ENCODE measurements at regions not wholly inside any gene's neighbourhood (a gene's known extent, or its start where the extent isn't known, plus 50 kb on each side); places are given as distances from the start of the nearest gene placed in this dataset.
"Not testable (repeated sequence)": the region's sequence is repeated elsewhere in the genome, so short reads cannot be mapped to it uniquely, and the experiment has no call there.

DNA sequence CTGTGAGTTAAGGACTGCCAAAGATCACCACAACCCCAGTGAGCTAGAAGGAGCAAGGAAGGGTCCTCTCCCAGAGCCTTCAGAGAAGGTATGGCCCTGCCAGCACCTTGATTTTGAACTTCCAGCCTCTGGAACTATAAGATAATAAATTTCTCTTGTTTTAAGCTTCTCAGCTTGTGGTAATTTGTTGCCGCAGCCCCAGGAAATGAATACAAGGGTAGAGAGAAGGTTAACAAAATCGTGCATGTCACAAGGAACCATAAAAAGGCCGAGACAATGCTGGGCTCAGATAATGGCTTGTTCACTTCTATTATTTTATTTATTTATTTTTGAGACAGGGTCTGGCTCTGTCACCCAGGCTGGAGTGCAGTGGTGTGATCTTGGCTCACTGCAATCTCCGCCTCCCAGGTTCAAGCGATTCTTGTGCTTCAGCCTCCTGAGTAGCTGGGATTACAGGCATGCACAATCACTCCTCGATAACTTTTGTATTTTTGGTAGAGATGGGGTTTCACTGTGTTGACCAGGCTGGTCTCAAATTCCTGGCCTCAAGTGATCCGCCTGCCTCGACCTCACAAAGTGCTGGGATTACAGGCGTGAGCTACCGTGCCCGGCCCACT is 71.5 kb downstream of the WSB1 start:
- DNase-seq, result not testable (repeated sequence)

DNA sequence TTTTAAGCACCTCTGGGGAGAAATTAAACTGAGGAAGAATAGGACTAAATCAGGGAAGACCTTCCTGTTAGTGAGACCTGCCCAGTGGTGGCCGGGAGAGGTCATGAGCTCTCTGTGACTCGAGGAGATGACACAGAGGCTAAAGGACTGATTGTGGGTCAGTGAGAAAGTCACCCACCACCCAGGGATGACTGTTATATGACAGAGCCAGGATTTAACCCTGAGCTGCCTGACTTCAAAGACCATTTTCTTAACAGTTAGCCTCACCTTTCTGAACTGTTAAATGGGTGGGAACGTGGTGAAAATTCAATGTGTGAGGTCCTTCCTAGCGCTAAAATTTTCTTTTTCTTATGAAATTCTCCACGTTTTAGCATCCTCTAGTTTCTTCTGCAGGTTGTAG is 72.5 kb downstream of the WSB1 start:
- DNase-seq, result no peak

DNA sequence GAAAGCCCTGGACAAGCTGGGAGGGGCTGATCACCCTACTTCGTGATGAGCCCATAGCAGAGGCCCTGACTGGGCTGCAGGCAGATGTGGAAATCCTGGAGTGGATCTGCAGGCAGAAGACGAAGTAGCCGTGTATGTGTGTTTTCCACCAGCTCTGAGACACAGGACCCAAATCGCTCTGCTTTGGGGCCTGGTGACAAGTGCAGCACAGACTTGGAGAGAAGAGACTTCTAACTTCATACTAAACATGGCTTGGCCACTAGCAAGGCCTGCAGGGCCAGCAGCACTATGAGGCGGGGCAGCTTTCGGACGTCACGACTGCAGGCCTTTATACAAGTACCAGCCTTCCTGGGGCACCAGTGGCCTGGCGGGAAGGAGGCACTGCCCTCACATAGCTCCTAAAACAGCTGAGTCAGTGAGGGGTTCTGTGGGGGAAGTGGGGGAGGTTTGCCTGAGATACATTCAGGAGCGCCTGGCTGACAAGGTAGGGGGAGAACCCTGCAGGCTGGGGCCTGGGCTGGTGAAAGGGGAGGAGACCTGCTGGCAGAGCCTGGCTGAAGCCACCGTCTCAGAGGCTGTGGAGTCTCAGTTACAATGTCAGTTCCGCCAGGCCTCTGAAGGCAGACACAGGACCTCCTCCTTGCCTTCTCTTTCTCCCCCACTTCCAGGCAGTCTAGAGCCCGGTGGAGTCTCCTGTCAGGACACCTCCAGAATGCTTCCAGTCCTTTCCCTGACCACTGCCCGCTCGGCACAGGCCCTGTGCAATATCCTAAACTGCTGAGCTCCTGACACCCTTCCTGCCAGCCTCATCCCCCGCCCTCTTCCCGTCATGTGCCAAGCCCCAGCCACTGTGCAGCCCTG is 73.4 kb downstream of the WSB1 start:
- no peak for DNase-seq

DNA sequence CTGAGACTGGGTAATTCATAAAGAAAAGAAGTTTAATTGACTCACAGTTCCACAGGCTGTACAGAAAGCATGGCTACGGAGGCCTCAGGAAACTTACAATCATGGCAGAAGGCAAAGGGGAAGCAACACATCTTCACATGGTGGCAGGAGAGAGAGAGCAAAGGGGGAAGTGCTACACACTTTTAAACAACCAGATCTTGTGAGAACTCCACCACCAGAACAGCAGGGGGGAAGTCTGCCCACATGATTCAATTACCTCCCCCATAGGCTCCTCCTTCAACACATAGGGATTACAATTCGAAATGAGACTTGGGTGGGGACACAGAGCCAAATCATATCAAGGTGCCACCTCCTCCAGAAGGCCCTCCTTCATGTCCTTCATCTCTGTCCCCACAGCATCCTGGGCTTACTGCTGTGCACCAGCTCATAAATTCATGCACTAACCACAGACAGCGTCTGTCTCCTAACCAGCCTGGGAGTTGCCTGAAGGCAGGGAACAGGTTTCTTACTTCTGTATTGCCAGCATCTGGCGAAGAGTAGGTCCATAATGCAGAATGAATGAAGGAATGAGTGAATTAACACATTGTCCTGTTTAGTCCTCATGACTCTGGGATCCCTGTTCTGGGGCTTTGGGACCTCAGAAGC is 74.4 kb downstream of the WSB1 start:
- no peak for DNase-seq

DNA sequence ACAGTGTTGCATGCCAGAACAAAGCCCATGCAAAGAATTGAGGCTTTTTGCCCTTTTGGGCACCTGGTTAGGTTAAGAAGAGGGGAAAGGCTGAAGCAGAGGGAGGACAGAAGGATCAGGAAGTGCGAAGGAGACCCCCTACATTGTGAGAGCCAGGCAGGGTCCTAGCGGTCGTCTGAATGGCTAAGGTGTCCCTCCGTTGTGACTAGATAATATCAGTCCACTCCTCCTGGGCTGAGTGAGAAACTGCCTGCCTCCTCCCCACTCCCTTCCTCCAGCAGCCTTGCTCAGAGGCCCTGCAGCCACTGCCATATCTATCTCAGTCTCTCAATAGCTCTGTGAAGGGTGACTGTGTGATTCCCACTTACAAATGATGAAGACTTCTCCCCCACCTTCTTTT is 75.1 kb downstream of the WSB1 start:
- DNase-seq, result no peak

DNA sequence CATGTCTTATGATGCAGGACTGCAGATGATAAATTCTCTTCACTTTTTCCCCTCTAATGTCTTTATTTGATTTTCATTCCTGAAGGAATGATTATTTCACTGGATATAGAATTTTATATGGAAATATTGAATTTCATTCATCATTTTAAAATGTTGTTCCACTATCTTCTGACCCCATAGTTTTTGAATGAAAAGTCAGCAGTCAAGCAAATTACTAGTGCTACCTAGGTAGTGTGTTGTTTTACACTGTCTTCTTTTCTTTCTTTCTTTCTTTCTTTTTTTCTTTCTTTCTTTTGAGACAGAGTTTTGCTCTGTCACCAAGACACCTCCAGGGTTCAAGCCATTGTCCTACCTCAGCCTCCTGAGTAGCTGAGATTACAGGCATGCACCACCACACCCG is 76.9 kb downstream of the WSB1 start:
- DNase-seq, result no peak

DNA sequence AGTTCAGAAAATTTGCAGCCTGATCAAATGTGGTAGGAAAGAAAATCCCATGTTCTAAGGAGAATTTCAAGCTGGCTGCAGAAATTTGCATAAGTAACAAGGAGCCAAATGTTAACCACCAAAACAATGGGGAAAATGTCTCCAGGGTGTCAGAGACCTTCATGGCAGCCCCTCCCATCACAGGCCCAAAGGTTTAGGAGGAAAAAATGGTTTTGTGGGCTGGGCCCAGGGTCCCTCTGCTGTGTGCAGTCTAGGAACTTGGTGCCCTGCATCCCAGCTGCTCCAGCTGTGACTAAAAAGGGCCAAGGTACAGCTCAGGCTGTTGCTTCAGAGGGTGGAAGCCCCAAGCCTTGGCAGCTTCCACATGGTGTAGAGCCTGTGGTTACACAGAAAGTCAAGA is 79.8 kb downstream of the WSB1 start:
- not testable (repeated sequence) for DNase-seq

DNA sequence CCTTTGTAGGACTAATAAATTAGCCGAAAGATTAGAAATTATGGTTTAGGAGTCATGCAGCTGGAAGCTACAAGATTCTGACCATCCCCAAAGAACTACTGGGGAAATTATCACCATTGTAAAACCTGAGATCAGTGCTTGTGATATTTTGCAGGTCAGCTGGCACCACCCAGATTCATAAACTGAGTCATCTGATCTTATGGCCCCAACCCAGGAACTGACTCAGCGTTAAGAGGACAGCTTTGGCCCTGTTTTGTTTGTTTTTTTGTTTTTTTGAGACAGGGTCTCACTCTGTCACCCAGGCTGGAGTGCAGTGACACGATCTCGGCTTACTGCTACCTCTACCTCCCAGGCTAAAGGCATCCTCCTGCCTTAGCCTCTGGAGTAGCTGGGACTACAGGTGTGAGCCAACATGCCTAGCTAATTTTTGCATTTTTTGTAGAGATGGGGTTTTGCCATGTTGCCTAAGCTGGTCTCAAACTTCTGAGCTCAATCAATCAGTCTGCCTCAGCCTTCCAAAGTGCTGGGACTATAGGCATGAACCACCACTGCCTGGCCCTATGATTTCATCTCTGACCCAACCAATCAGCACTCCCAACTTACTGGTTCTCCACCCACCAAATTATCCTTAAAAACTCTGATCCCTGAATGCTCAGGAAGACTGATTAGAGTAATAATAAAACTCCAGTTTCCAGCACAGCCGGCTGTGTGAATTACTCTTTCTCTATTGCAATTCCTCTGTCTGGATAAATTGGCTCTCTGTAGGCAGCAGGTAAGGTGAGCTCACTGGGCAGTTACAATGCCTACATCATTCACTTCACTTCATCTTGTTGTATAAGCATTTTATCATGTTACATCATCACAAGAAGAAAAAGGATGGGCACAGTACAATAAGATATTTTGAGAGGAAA is 79.4 kb upstream of the KSR1 start:
- DNase-seq, result no peak

DNA sequence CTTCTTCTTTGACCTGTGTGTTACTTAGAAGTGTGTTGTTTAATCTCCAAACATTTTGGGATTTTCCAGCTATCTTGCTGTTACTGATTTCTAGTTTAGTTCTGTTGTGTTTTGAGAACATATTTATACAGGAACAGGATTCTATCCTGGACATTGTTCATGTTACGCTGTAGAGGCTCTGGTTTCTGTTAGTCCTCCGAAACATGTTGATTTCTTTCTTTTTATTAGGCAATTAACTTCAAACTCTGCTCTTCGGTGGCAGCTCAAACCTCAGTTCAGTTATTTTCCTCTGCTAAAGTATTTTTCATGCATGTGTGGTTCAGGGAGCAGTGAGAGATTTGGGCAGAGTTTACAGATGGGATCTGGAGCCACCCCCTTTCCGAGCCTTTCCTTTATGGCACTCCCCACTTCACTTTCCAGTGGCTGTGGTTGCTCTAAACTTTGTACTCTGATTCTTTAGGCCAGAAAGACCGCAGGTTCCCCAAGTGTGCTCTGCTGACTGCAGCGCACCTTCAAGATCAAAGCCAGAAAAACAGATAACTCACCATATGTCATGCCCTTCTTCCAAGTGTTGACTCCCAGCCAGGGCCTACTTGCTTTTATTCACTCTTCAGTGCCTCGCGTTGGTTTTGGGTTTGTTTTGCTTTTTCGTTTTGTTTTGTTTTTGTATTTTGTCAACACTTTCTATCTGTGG is 77.6 kb upstream of the KSR1 start:
- no peak for DNase-seq

DNA sequence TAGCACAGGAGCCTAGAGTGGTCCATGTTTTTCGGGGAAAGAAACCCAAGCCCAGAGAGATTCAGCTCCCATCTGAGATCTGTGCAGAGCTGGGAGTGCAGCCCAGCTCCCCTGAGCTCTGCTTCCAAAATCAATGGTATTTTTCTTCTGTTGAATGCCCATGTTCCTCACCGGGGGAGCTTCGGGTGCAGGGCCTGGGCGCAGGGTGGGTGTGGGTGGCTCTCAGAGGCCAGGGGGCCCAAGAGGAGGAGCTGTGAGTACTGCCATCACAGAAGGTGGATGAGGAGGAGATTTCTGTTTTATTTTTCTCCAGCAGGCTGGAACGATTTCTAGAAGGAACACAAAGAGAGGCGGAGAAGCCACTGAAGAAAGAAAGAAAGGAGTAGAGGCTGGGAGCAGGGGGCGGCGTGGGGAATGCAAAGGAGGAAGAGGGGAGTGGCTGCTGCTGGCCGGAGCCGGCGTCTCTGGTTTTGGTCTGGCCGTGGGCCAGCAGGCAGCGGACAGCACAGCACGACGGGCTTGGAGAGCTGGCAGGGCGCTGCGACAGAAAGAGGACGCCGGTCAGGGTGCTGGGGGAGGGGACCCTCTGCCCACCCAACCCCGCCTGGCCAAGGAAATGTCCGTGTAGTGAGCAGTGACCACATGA is 76.2 kb upstream of the KSR1 start:
- peak in 44 of 51 donors; percentile 6 to 74 (median 46) for DNase-seq

DNA sequence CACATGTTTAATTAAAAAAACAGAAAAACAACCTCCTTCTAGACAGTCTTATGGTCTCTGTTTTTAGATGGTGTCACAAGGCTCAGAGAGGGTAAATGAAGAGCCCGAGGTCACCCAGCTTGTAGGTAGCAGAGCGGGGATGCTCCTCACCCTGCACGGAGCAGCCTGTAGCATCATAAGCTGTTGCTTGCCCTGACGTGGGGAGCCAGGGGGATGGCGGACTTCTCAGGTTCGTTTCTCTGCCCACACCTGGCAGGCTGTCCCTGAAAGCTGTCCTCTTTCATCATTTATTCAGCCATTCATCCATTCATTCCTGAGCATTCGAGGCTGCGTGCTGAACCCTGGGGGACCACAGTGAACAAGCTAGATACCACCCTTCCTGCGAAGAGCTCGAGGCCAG is 75.7 kb upstream of the KSR1 start:
- DNase-seq, result peak in 1 of 51 donors; percentile 51

DNA sequence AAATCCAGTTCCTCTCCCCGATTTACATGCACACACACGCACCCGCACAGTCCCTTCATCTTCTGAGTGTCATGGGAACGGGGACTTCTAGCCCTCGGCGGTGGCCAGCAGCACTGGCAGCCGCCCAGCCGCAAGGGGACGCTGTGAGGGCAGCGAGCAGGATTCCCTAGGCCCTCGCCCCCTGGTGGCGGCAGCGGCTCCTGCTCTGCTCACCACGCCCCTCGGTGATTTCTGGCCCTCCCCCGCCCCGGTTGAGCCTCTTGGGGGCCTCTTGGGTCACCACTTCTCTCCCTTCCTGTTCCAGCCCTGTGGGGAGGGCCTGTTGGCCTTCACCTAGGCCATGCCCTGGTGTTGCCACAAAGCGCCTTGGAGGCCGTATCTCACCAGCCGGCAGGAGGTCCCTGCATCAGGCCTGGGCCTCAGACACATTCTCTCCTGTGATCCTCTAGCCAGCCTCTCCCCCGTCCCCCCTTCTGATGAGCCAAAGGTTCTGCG is 75.2 kb upstream of the KSR1 start:
- DNase-seq, result peak in 43 of 51 donors; percentile 6 to 78 (median 42)

DNA sequence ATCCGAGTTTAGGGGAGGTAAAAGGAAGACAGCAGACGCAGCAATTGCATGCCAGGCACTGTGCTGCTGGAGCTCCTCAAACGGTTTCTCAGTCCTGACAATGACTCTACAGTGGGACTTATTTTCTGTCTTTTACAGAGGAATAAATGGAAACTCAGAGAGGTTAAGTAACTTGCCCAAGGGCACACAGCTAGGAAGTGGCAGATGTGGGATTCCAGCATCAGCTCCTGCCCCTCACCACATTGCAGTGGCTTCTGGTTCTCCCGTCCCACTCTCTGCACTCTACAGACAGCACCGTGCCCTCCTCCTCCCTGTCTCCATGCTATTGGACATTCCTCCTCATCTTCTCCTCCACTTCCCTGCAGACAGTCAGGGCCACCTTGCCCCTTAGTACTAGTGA is 74.2 kb upstream of the KSR1 start:
- no peak for DNase-seq

DNA sequence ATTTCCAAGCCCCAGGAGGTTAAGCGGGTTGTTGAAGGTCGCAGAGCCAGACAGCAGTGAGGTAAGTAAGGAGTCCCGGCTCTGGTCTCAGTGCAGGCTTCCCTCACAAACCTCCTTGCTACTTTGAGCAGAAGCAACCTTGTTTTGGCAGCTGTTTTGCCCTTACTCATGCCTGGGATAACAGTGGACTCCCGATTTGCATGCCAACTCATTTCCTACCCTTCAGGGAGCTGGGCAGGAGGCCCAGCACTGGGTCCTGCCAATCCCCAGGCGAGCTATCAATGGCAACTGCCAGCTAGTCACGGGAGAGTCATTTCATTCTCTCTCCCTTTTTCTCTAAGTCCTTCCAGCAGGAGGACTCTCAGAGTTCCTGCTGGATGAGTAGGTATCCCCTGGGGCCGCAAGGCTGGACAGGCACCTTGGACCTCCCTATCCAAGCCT is 72.0 kb upstream of the KSR1 start:
- DNase-seq, result peak in 40 of 51 donors; percentile 8 to 80 (median 50)

DNA sequence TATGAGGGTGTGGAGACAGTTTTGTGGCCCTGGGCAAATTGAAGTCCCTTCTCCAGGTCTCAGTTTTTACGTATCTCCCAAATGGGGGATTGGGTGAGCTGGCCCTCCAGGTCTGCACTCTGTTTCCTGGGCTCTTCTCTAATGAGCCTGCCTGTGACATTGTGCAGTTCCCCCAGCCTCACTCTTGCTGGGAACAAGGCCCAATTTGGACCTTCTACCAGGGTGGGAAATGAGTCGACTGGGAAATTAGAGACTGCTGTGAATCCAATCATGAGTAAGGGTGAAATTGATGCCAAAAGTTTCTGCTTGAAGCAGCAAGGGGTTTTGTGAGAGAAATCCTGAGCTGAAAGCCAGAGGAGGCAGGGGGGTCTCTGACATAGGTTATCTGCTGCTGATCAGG is 71.5 kb upstream of the KSR1 start:
- DNase-seq, result peak in 1 of 51 donors; percentile 40

DNA sequence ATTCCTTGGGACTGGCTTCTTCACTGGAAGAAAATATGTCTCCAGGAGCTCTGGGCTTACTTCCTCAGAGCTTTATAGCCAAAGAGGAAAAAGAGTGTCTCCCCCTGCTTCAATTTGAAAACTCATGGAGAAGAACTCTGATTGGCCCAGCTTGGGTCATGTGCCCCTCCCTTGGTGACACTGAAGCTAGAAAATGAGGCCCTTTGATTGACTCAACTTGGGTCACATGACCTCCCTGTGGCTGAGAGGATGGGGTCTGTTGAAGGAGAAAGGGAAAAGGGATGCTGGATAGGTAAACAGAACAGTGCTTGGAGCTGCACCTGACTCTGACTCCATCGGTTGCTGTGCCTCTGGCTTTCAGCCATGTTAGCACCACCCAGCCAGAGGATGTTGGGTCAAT is 70.6 kb upstream of the KSR1 start:
- DNase-seq, result no peak

DNA sequence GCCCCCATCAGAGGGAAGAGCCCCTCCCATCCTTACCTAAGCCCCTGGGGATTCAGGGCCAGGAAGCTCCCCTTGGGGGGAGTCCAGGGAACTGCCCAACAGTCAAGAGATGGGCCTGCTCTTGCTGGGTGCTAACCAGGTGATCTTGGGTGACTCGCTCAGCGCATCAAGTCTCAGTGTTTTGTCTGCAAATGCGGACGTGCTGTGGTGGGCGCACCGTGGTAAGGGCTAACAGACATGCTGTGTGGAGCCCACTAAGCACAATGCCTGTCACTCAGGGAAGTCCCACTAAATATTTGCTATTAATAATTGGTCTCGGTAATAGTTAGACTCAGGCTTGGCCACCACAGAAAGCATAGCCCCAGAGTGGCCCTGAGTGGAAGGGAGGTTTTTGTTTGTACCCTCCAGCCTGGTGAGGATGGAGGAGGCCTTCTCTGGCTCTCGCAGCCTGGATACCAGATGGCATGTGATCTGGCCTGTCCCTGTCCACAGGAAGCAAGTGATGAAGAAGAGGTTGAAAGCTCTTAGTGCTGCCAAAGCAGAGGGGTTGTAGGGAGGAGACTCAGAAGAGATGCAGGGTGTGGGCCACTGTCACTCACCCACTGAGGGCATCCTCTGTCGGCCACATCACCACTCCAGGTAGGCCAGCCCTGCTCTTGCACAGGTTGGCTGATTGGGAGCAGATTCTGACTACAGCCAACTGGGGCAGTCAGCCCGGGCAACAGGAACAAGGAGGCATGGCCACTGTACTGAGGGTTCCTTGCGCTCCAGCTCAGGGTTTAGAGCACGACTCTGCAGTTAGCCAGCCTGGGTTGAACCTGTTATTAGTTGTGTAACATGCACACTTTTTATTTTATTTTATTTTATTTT is 69.8 kb upstream of the KSR1 start:
- DNase-seq, result no peak

DNA sequence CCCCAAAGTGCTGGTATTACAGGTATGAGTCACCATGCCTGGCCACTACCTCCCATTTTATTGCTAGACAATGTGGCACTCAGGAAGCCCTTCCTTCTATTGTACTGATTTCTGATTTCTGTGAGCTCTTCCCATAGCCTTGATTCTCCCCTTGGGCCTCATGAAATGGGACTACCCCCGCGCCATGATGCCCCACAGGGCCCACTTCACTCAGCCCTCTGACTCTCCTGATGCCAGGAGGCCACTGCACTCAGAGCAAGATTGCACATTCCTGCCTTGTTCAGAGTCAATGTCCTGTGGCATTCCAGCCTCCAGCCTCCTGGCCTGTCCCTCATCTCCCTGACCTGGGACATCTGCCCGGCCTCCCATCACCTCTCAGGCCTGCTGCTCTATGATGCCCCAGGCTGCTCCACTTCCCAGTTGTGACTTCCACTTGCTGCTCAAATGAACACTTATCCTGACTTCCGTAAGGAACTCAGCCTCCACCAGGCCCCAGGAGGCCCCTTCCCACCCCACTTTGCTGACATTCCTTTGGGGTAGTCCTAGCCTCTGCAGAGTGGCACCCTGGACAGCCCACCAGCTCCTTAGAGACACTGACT is 66.6 kb upstream of the KSR1 start:
- no peak for DNase-seq

DNA sequence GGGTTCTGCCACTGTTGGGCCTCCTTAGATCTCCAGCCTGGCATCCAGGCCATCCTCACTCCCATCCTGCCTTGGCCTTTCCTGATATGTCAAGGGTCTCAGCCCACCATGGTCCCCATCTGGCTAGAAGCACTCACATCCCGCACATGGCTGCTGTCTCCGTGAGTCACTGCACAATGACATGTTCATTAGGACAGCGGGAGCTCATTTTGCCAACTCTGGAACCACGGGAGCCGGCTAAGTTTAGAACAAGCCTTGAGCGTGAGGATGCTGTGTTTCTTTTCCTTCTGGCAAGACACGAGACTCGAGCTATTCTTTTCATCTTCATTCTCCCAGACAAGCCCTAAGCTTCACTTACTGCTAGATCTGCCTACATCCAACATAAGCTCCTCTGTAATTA is 65.7 kb upstream of the KSR1 start:
- peak in 1 of 51 donors; percentile 39 for DNase-seq

Data from hypothalamus (tissue), 51 donors.